ENCODE measurements at regions not wholly inside any gene's neighbourhood (a gene's known extent, or its start where the extent isn't known, plus 50 kb on each side); places are given as distances from the start of the nearest gene placed in this dataset.

DNA sequence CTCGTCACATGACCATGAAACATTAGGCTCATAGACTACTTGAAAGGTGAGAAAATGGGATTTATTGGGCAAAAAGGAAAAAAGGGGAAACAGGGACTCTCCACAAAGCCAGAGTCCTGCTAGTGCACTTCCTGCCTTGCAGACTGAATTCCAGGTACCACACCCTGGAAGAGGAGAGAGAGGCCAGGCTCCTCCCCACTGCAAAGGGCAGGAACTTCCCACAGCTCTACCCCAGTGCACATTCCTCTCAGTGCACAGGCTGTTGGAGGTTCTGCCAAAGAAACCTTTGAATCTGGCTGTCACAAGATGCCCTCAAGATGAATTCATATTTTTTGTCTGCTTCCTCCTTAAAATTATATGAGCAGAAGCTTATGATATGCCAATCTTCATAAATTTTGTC is 920.4 kb upstream of the GJE1 start:
- no peaks in the 10 kb centered on the region for H3K9me3 ChIP-seq (ENCODE audit: low read depth, low read length)
- H3K79me2 ChIP-seq (ENCODE audit: insufficient read depth, low read length): no peaks in the 10 kb centered on the region
- TF ChIP-seq, protein P1, sequence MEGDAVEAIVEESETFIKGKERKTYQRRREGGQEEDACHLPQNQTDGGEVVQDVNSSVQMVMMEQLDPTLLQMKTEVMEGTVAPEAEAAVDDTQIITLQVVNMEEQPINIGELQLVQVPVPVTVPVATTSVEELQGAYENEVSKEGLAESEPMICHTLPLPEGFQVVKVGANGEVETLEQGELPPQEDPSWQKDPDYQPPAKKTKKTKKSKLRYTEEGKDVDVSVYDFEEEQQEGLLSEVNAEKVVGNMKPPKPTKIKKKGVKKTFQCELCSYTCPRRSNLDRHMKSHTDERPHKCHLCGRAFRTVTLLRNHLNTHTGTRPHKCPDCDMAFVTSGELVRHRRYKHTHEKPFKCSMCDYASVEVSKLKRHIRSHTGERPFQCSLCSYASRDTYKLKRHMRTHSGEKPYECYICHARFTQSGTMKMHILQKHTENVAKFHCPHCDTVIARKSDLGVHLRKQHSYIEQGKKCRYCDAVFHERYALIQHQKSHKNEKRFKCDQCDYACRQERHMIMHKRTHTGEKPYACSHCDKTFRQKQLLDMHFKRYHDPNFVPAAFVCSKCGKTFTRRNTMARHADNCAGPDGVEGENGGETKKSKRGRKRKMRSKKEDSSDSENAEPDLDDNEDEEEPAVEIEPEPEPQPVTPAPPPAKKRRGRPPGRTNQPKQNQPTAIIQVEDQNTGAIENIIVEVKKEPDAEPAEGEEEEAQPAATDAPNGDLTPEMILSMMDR (IDR thresholded peaks at IDR 0.05; ENCODE audit: extremely low read depth, low read depth, low read length): no peak
- no peak overlapping the region for H3K27ac ChIP-seq (ENCODE audit: low read depth, low read length)
- H2AFZ ChIP-seq (ENCODE audit: low read length): peak overlapping the region; percentile 21
- H3K36me3 ChIP-seq (ENCODE audit: insufficient read depth, low read length): no peaks in the 10 kb centered on the region
- H4K20me1 ChIP-seq (ENCODE audit: insufficient read depth, low read length): no peaks in the 10 kb centered on the region
- H3K27me3 ChIP-seq (ENCODE audit: insufficient read depth, low read length): no peaks in the 10 kb centered on the region
- no peak overlapping the region for H3K4me2 ChIP-seq (ENCODE audit: insufficient read depth, low read length)
- no peaks in the 10 kb centered on the region for H3K4me1 ChIP-seq (ENCODE audit: insufficient read depth, low read length)
- H3K4me3 ChIP-seq (ENCODE audit: insufficient read depth, low read length): no peak overlapping the region
- no peak for DNase-seq (ENCODE audit: insufficient read length, low spot score, missing footprints)

DNA sequence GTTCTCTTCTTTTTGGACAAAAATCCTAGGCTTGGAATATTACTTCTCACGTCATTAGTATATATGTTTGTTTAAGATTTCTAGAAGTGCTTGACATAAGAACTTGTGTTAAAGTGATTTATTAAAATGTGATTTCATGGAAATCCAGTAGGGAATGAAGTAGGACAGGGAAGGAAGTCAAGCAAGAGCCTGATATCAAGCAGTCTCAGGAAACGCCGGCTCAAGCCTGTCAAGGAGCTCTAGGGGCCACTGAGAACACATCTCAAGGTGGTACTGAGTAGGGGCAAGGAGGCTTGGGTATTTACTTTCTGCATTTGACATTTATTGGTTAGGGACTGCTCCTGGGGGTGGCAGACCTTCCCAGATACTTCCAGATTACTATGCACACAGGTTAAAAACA is 920.9 kb upstream of the GJE1 start:
- Histone ChIP-seq H4K20me1 (ENCODE audit: insufficient read depth, low read length) (no peaks in the 10 kb centered on the region), H3K79me2 (ENCODE audit: insufficient read depth, low read length) (no peaks in the 10 kb centered on the region), H2AFZ (ENCODE audit: low read length) (peak overlapping the region; percentile 21), H3K4me3 (ENCODE audit: insufficient read depth, low read length) (no peak overlapping the region), H3K9me3 (ENCODE audit: low read depth, low read length) (no peaks in the 10 kb centered on the region), H3K27me3 (ENCODE audit: insufficient read depth, low read length) (no peaks in the 10 kb centered on the region), H3K27ac (ENCODE audit: low read depth, low read length) (no peak overlapping the region), H3K4me2 (ENCODE audit: insufficient read depth, low read length) (no peak overlapping the region), H3K36me3 (ENCODE audit: insufficient read depth, low read length) (no peaks in the 10 kb centered on the region), H3K4me1 (ENCODE audit: insufficient read depth, low read length) (no peaks in the 10 kb centered on the region)
- no peak for DNase-seq (ENCODE audit: insufficient read length, low spot score, missing footprints)
- TF ChIP-seq, protein P1 (IDR thresholded peaks at IDR 0.05; ENCODE audit: extremely low read depth, low read depth, low read length): no peak

DNA sequence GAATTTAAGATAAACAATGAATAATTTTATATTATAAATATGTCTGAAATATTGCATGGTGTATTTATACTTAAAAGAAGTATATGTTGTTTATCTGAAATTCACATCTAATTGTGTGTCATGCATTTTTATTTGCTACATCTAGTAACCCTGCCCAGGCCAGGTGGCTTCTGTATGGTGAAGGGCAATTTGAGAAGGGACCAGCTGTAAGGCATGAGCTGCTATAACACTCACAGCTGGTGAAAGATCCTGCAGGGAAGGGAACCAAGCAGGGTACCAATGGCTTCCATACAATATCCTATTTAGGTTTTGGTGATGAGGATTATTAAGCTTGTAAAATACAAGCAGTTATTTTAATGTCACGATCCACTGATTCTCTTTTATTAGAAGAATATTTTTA is 921.8 kb upstream of the GJE1 start:
- no peak for DNase-seq (ENCODE audit: insufficient read length, low spot score, missing footprints)
- no peaks in the 10 kb centered on the region for H3K4me1 ChIP-seq (ENCODE audit: insufficient read depth, low read length)
- no peaks in the 10 kb centered on the region for H4K20me1 ChIP-seq (ENCODE audit: insufficient read depth, low read length)
- TF ChIP-seq, protein P1 (IDR thresholded peaks at IDR 0.05; ENCODE audit: extremely low read depth, low read depth, low read length): no peak
- H3K27me3 ChIP-seq (ENCODE audit: insufficient read depth, low read length): no peaks in the 10 kb centered on the region
- no peak overlapping the region for H3K4me2 ChIP-seq (ENCODE audit: insufficient read depth, low read length)
- H3K79me2 ChIP-seq (ENCODE audit: insufficient read depth, low read length): no peaks in the 10 kb centered on the region
- H2AFZ ChIP-seq (ENCODE audit: low read length): no peak overlapping the region
- no peaks in the 10 kb centered on the region for H3K36me3 ChIP-seq (ENCODE audit: insufficient read depth, low read length)
- H3K4me3 ChIP-seq (ENCODE audit: insufficient read depth, low read length): no peak overlapping the region
- H3K27ac ChIP-seq (ENCODE audit: low read depth, low read length): no peak overlapping the region
- H3K9me3 ChIP-seq (ENCODE audit: low read depth, low read length): no peaks in the 10 kb centered on the region

DNA sequence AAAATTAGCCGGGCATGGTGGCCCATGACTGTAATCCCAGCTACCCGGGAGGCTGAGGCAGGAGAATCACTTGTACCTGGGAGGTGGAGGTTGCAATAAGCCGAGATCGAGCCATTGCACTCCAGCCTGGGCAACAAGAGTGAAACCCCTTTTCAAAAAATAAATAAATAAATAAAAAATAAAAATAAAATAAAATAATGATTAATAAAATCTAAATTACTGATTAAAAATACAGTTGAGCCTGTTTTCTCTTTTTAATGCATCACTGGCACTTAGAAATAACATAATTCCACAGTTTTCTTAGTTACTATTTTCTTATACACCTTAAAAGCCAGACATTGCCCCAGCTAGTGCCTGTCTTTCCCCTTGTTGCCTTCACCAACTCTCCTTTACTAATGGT is 922.8 kb upstream of the GJE1 start:
- H3K9me3 ChIP-seq (ENCODE audit: low read depth, low read length): no peaks in the 10 kb centered on the region

More for the DNA sequence above, 922.8 kb upstream of the GJE1 start:
- H3K4me3 ChIP-seq (ENCODE audit: insufficient read depth, low read length): no peak overlapping the region
- no peaks in the 10 kb centered on the region for H3K4me1 ChIP-seq (ENCODE audit: insufficient read depth, low read length)
- no peak for DNase-seq (ENCODE audit: insufficient read length, low spot score, missing footprints)
- no peak overlapping the region for H2AFZ ChIP-seq (ENCODE audit: low read length)
- H3K36me3 ChIP-seq (ENCODE audit: insufficient read depth, low read length): no peaks in the 10 kb centered on the region
- H3K4me2 ChIP-seq (ENCODE audit: insufficient read depth, low read length): no peak overlapping the region
- no peaks in the 10 kb centered on the region for H3K79me2 ChIP-seq (ENCODE audit: insufficient read depth, low read length)
- H4K20me1 ChIP-seq (ENCODE audit: insufficient read depth, low read length): no peaks in the 10 kb centered on the region
- TF ChIP-seq, protein P1 (IDR thresholded peaks at IDR 0.05; ENCODE audit: extremely low read depth, low read depth, low read length): no peak
- H3K27me3 ChIP-seq (ENCODE audit: insufficient read depth, low read length): no peaks in the 10 kb centered on the region
- no peak overlapping the region for H3K27ac ChIP-seq (ENCODE audit: low read depth, low read length)
